MM.1S (cell line): ENCODE measurements at regions not wholly inside any gene's neighbourhood (a gene's known extent, or its start where the extent isn't known, plus 50 kb on each side); places are given as distances from the start of the nearest gene placed in this dataset.

ENCODE experiments used
- DNase-seq: peaks from one replicate; pipeline ENCODE4 v3.0.0-alpha.2; 2015
- H2AFZ ChIP-seq: fragments of 300-600 bp; sonication (generic); 2 replicates; pipeline ENCODE4 v1.6.0; 2016; ENCODE audit warnings: antibody characterized with exemption, low read length
- H3F3A ChIP-seq: fragments of 300-600 bp; sonication (generic); 2 replicates; pipeline ENCODE4 v1.6.1; 2016; ENCODE audit warnings: mild to moderate bottlenecking, antibody characterized with exemption, low read length, moderate library complexity, mixed read lengths; ENCODE audit not compliant: insufficient read depth
- H3K27ac ChIP-seq: fragments of 300-600 bp; sonication (generic); 2 replicates; pipeline ENCODE4 v1.5.1; 2016; ENCODE audit warnings: mild to moderate bottlenecking, low read length
- H3K27me3 ChIP-seq: fragments of 300-600 bp; sonication (generic); replicated peaks from 2 replicates; pipeline ENCODE4 v1.6.0; 2016; ENCODE audit warnings: low read length; ENCODE audit not compliant: insufficient read depth
- H3K36me3 ChIP-seq: fragments of 300-600 bp; sonication (generic); replicated peaks from 2 replicates; pipeline ENCODE4 v1.6.1; 2016; ENCODE audit warnings: mild to moderate bottlenecking, low read length, mixed read lengths; ENCODE audit not compliant: insufficient read depth
- H3K4me1 ChIP-seq: fragments of 300-600 bp; sonication (generic); 2 replicates; pipeline ENCODE4 v1.6.1; 2016; ENCODE audit warnings: low read length, mixed read lengths
- H3K4me2 ChIP-seq: fragments of 300-600 bp; sonication (generic); 2 replicates; pipeline ENCODE4 v1.6.0; 2016; ENCODE audit warnings: low read depth, low read length
- H3K4me3 ChIP-seq: fragments of 300-600 bp; sonication (generic); 2 replicates; pipeline ENCODE4 v1.5.1; 2016; ENCODE audit warnings: low read length, mixed read lengths
- H3K79me2 ChIP-seq: fragments of 300-600 bp; sonication (generic); 2 replicates; pipeline ENCODE4 v1.6.1; 2016; ENCODE audit warnings: mixed run types, low read length, mixed read lengths
- H3K9ac ChIP-seq: fragments of 300-600 bp; sonication (generic); 2 replicates; pipeline ENCODE4 v1.6.1; 2016; ENCODE audit warnings: low read length, mixed read lengths
- H3K9me2 ChIP-seq: fragments of 300-600 bp; sonication (generic); replicated peaks from 2 replicates; pipeline ENCODE4 v1.6.1; 2016; ENCODE audit warnings: mild to moderate bottlenecking, low read length, mixed read lengths; ENCODE audit not compliant: insufficient read depth
- H3K9me3 ChIP-seq: fragments of 300-600 bp; sonication (generic); replicated peaks from 2 replicates; pipeline ENCODE4 v1.6.1; 2016; ENCODE audit warnings: mild to moderate bottlenecking, low read length, mixed read lengths; ENCODE audit not compliant: insufficient read depth
- H4K20me1 ChIP-seq: fragments of 300-600 bp; sonication (generic); 2 replicates; pipeline ENCODE4 v1.6.1; 2016; ENCODE audit warnings: mild to moderate bottlenecking, low read length, moderate library complexity, mixed read lengths; ENCODE audit not compliant: insufficient read depth
- CTCF ChIP-seq: fragments of 300-600 bp; sonication (generic); IDR thresholded peaks from 2 replicates; pipeline ENCODE4 v1.5.1; 2016; ENCODE audit warnings: antibody characterized with exemption, low read length, mixed read lengths
- EZH2 ChIP-seq: fragments of 300-600 bp; sonication (generic); optimal IDR thresholded peaks from 2 replicates; pipeline ENCODE3; 2017; ENCODE audit warnings: low read depth, mild to moderate bottlenecking, antibody characterized with exemption, low read length, mixed read lengths
- EZH2phosphoT487 ChIP-seq: fragments of 300-600 bp; sonication (generic); IDR thresholded peaks from 2 replicates; pipeline ENCODE4 v1.6.1; 2018; ENCODE audit warnings: antibody characterized with exemption, low read length

- Histone ChIP-seq H3K79me2 (no peaks in the 10 kb centered on the region), H3K9ac (no peak overlapping the region), H3K9me3 (no peaks in the 10 kb centered on the region), H3K4me3 (no peak overlapping the region), H3K4me2 (no peak overlapping the region), H3K27me3 (no peaks in the 10 kb centered on the region), H4K20me1 (no peaks in the 10 kb centered on the region), H3F3A (no peaks in the 10 kb centered on the region), H3K9me2 (no peaks in the 10 kb centered on the region), H3K36me3 (no peaks in the 10 kb centered on the region), H3K4me1 (no peaks in the 10 kb centered on the region), H3K27ac (no peak overlapping the region), H2AFZ (no peak overlapping the region)
- DNase-seq: no peak
- no peak for TF ChIP-seq EZH2
- no peak for TF ChIP-seq EZH2phosphoT487
- TF ChIP-seq CTCF: no peak
Measured at GRCh38 chr17:12599186-12599920, 66.3 kb upstream of the MYOCD start.

- Histone ChIP-seq H3F3A (no peaks in the 10 kb centered on the region), H3K27me3 (no peaks in the 10 kb centered on the region), H4K20me1 (no peaks in the 10 kb centered on the region), H3K36me3 (no peaks in the 10 kb centered on the region), H3K79me2 (no peaks in the 10 kb centered on the region), H3K4me3 (no peak overlapping the region), H3K27ac (no peak overlapping the region), H2AFZ (no peak overlapping the region), H3K4me1 (no peaks in the 10 kb centered on the region), H3K9me3 (no peaks in the 10 kb centered on the region), H3K4me2 (no peak overlapping the region), H3K9me2 (no peaks in the 10 kb centered on the region), H3K9ac (no peak overlapping the region)
- no peak for DNase-seq
- TF ChIP-seq EZH2: no peak
- no peak for TF ChIP-seq CTCF
- TF ChIP-seq EZH2phosphoT487: no peak
Measured at GRCh38 chr17:12600349-12600748, 65.3 kb upstream of the MYOCD start.

- no peaks in the 10 kb centered on the region for H3F3A ChIP-seq
- H3K79me2 ChIP-seq: no peaks in the 10 kb centered on the region
- no peak for DNase-seq
- H3K27ac ChIP-seq: no peak overlapping the region
- TF ChIP-seq EZH2phosphoT487 (no peak), CTCF (no peak), EZH2 (no peak)
- H3K4me1 ChIP-seq: no peaks in the 10 kb centered on the region
- H3K36me3 ChIP-seq: no peaks in the 10 kb centered on the region
- no peak overlapping the region for H3K4me3 ChIP-seq
- H3K9me3 ChIP-seq: no peaks in the 10 kb centered on the region
- H3K9me2 ChIP-seq: no peaks in the 10 kb centered on the region
- H3K27me3 ChIP-seq: no peaks in the 10 kb centered on the region
- no peak overlapping the region for H2AFZ ChIP-seq
- no peak overlapping the region for H3K9ac ChIP-seq
- no peak overlapping the region for H3K4me2 ChIP-seq
- no peaks in the 10 kb centered on the region for H4K20me1 ChIP-seq
Measured at GRCh38 chr17:12603566-12603965, 62.1 kb upstream of the MYOCD start.
